Omental fat pad (tissue), 3 donors: ENCODE measurements at regions not wholly inside any gene's neighbourhood (a gene's known extent, or its start where the extent isn't known, plus 50 kb on each side); places are given as distances from the start of the nearest gene placed in this dataset.
"Not testable (repeated sequence)": the region's sequence is repeated elsewhere in the genome, so short reads cannot be mapped to it uniquely, and the experiment has no call there.

ENCODE experiments used
- ATAC-seq: fragments of 150-250 bp; one replicate; pipeline ENCODE4 v1.9.1; 2016; ENCODE audit warnings: mild to moderate bottlenecking, moderate library complexity; ENCODE audit not compliant: low FRiP score
- DNase-seq: peaks from one replicate; pipeline ENCODE4 v3.0.0-alpha.2; 2019; ENCODE audit warnings: low spot score
- CTCF ChIP-seq, 3 donors: fragments of 450-650 bp; IDR thresholded peaks; one replicate each; pipeline ENCODE4 v1.5.1; 2016 to 2017; ENCODE audit warnings: antibody characterized with exemption in 3 of 3, mild to moderate bottlenecking in 3 of 3, moderate library complexity in 2 of 3

DNA sequence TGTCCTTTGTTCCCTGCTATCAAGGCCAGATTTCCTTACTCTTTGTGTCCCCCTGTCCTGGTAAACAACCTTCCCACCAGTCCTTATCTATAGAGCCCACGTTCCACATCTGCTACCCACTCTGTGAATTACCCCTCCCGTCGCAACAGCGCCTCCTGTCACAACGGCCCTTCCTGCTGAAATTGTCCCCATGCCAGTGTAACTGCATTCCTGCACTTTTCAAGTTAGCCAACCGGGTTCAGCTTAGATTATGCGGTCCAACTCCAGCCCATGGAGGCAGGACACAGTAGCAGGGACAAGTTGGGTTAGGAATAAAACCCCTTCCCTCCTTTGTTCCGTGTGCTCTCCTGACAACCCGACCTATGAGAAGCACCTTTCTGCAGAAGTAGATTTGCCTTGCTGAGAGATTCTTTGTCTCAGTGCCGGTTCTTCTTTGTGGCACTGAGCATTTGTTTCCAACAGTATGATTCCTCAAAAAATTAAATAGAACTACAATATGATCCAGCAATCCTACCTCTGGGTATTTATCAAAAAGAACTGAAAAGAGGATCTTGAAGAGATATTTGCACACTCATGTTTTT lies 180.3 kb downstream of the PTBP2 start:
- no peak for TF ChIP-seq CTCF (IDR thresholded peaks at IDR 0.05)
- ATAC-seq (no peak), DNase-seq (no peak)

DNA sequence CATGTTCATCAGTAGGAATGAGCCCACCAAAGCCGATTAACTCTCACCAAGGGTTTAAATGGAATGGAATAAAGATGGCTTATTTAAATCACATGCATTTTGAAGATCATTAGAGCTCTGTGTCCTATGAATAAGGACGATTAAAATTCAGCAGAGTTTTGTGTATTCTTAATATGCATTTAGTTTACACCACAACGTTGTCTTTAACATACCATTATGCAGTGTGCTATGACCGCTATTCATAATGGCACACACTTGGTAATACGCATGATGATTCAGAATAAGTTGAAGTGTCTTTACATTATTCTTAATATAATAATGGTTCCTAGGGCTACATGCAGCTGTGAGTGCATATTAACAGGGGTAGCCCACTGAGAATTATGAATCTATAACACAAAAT lies 190.7 kb downstream of the PTBP2 start:
- ATAC-seq = no peak
- TF ChIP-seq CTCF (IDR thresholded peaks at IDR 0.05) = no peak
- DNase-seq = no peak

DNA sequence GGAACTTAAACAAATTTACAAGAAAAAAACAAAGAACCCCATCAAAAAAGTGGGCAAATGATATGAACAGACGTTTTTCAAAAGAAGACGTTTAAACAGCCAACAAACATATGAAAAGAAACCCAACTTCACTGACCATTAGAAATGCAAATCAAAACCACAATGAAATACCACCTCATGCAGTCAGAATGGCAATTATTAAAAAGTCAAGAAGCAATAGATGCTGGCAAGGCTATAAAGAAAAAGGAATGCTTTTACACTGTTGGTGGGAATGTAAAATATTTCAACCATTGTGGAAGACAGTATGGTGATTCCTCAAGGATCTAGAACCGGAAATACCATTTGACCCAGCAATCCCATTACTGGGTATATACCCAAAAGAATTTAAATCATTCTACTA lies 194.1 kb downstream of the PTBP2 start:
- not testable (repeated sequence) for ATAC-seq, DNase-seq

DNA sequence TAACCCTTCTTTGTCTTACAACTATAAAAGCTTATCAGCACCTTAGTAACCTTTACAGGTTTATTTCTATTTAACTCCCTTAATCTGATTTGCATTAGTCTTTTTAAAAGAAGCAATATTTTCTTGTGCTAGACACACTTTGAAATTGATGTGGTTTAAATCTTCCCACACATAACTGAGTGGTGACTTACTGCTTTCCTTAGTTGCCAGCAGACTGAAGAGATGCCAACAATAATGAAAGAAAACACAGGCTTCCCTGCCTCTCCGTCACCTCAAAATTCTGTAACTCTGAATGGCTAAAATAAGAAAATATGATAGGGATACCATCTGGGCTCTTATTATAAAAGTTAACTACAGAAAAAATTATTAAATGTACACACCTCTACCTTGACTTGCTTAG lies 196.8 kb downstream of the PTBP2 start:
- DNase-seq = no peak
- ATAC-seq = no peak
- no peak for TF ChIP-seq CTCF (IDR thresholded peaks at IDR 0.05)

DNA sequence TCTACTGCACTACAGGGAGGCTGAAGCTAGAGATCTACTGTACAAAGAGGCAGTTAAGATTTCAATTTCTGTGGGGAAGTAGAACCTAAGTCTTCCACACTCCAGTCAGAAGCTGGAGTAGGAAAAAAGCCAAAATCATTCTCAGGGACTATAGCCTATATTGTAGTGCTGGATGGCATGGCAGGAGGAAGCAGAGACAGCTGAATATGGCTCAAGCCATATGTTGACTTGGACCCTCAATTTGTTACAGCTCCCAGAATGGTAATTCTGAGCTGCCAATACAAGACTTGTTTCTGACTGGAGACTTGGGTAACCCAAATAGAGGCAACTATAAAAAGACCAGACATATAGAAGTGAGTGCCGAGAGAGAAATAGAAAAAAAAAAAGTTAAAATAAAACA lies 200.6 kb downstream of the PTBP2 start:
- ATAC-seq (no peak), DNase-seq (no peak)
- no peak for TF ChIP-seq CTCF (IDR thresholded peaks at IDR 0.05)

- DNase-seq (no peak), ATAC-seq (no peak)
- no peak for TF ChIP-seq CTCF (IDR thresholded peaks at IDR 0.05)
Measured at GRCh38 chr1:96923753-96924152, 202.2 kb downstream of the PTBP2 start.

- no peak for ATAC-seq
- no peak for TF ChIP-seq CTCF (IDR thresholded peaks at IDR 0.05)
- DNase-seq = no peak
Measured at GRCh38 chr1:96926176-96926575, 204.6 kb downstream of the PTBP2 start.

DNA sequence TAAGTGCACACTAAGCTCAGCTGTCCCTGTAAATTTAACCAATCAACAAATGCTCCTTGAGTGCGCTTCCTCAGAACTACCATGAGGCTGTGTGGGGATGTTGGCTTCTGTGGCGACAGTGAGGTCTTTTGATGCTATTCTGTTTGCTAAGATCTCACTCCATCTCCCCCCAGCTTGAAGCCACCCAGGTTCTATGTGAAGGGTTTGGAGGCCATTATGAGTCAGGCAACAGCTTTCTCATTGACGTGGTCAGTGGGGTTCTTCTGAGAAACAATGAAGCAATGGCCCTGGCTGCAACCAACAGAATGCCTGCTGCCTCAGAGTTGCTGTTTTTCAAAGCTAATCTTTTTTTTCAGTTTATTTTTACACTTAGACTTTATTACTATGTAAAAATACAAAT lies 205.5 kb downstream of the PTBP2 start:
- ATAC-seq (no peak), DNase-seq (no peak)
- no peak for TF ChIP-seq CTCF (IDR thresholded peaks at IDR 0.05)
